OCI-LY7 (cell line): ENCODE measurements at regions not wholly inside any gene's neighbourhood (a gene's known extent, or its start where the extent isn't known, plus 50 kb on each side); places are given as distances from the start of the nearest gene placed in this dataset.

Experiments
- CTCF ChIP-seq: fragments of 200-600 bp; sonication (generic); conservative IDR thresholded peaks from 2 replicates; pipeline ENCODE4 v1.5.1; 2014; ENCODE audit warnings: mild to moderate bottlenecking, antibody characterized with exemption, low read length, moderate library complexity, mixed read lengths
- EZH2phosphoT487 ChIP-seq: fragments of 200-600 bp; sonication (generic); IDR thresholded peaks from 2 replicates; pipeline ENCODE4 v1.6.1; 2018; ENCODE audit warnings: low read depth, borderline replicate concordance, mild to moderate bottlenecking, mixed run types, antibody characterized with exemption, low read length, moderate library complexity, mixed read lengths

DNA sequence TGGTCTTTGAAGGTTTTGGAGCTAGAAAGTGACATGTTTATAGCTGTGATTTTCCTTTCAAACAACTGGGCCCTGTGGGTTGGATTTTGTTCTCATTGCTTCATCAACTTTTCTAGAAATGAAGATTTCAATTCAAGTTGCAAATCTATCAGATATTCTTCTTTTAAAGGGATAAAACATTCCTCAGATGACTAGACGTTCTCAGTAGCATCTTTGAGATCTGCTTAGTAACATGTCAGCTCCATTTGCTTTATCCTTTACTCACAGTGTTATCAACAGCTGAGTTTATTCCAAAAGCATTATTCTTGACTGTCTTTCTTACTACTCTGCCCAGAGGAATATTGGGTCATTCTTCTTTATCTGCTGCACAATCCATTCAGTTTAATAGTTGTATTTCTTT is 108.2 kb upstream of the GIMD1 start:
- TF ChIP-seq CTCF (no peak), EZH2phosphoT487 (no peak)
